GM23248 (cell line): ENCODE measurements at regions not wholly inside any gene's neighbourhood (a gene's known extent, or its start where the extent isn't known, plus 50 kb on each side); places are given as distances from the start of the nearest gene placed in this dataset.

Experiments
- DNase-seq: peaks from one replicate; pipeline ENCODE4 v3.0.0-alpha.2; 2015
- H2AFZ ChIP-seq: fragments of 200-600 bp; sonication (generic); 2 replicates; pipeline ENCODE4 v1.6.1; 2016; ENCODE audit warnings: antibody characterized with exemption
- H3F3A ChIP-seq: fragments of 200-600 bp; sonication (generic); 2 replicates; pipeline ENCODE4 v1.6.1; 2016; ENCODE audit warnings: mild to moderate bottlenecking, antibody characterized with exemption, mixed run types; ENCODE audit not compliant: insufficient read depth
- H3K27ac ChIP-seq: fragments of 200-600 bp; sonication (generic); 2 replicates; pipeline ENCODE4 v1.5.1; 2016; ENCODE audit warnings: mild to moderate bottlenecking
- H3K27me3 ChIP-seq: fragments of 200-600 bp; sonication (generic); replicated peaks from 2 replicates; pipeline ENCODE4 v1.6.1; 2016; ENCODE audit warnings: mild to moderate bottlenecking; ENCODE audit not compliant: insufficient read depth
- H3K36me3 ChIP-seq: fragments of 200-600 bp; sonication (generic); 2 replicates; pipeline ENCODE4 v1.6.1; 2016; ENCODE audit warnings: low read depth, mild to moderate bottlenecking
- H3K4me1 ChIP-seq: fragments of 200-600 bp; sonication (generic); 2 replicates; pipeline ENCODE4 v1.6.1; 2016; ENCODE audit warnings: mild to moderate bottlenecking; ENCODE audit not compliant: insufficient read depth
- H3K4me2 ChIP-seq: fragments of 200-600 bp; sonication (generic); one replicate; pipeline ENCODE4 v1.6.1; 2016; ENCODE audit warnings: mild to moderate bottlenecking; ENCODE audit not compliant: unreplicated experiment
- H3K4me3 ChIP-seq: fragments of 200-600 bp; sonication (generic); 2 replicates; pipeline ENCODE4 v1.5.1; 2016; ENCODE audit warnings: mild to moderate bottlenecking
- H3K79me2 ChIP-seq: fragments of 200-600 bp; sonication (generic); 2 replicates; pipeline ENCODE4 v1.6.1; 2016; ENCODE audit warnings: mild to moderate bottlenecking; ENCODE audit not compliant: insufficient read depth
- H3K9ac ChIP-seq: fragments of 200-600 bp; sonication (generic); 2 replicates; pipeline ENCODE4 v1.6.1; 2016; ENCODE audit warnings: mild to moderate bottlenecking
- H3K9me2 ChIP-seq: fragments of 200-600 bp; sonication (generic); 2 replicates; pipeline ENCODE4 v1.6.1; 2016; ENCODE audit warnings: mixed run types, mild to moderate bottlenecking, moderate library complexity; ENCODE audit not compliant: insufficient read depth
- H3K9me3 ChIP-seq: fragments of 200-600 bp; sonication (generic); one replicate; pipeline ENCODE4 v1.6.1; 2017; ENCODE audit warnings: low read depth
- H4K20me1 ChIP-seq: fragments of 200-600 bp; sonication (generic); 2 replicates; pipeline ENCODE4 v1.6.0; 2016; ENCODE audit not compliant: insufficient read depth
- EZH2 ChIP-seq: fragments of 200-600 bp; sonication (generic); IDR thresholded peaks from 2 replicates; pipeline ENCODE4 v1.6.1; 2018; ENCODE audit warnings: antibody characterized with exemption, mild to moderate bottlenecking; ENCODE audit not compliant: insufficient read depth, poor library complexity, severe bottlenecking
- EZH2phosphoT487 ChIP-seq: fragments of 200-600 bp; sonication (generic); IDR thresholded peaks from 2 replicates; pipeline ENCODE4 v1.6.1; 2018; ENCODE audit warnings: antibody characterized with exemption, moderate library complexity, mild to moderate bottlenecking, low read depth; ENCODE audit not compliant: insufficient read depth
- WGBS, 2 experiments: methylation state at CpG; one replicate each; pipeline ENCODE4 v1.1.6; 2015 to 2017; ENCODE audit warnings: low lambda C conversion rate in 2 of 2, low coverage in 1 of 2; ENCODE audit errors: missing lambda C conversion rate in 2 of 2; 5-methylcytosine and 5-hydroxymethylcytosine counted together
- in situ Hi-C: fragments of 300-500 bp; cut with MboI; formaldehyde crosslinking; loops from 2 replicates; pipeline ENCODE4 v1.15.0; 2020

GRCh38 chr4:75154994-75155393, 222.1 kb downstream of the PARM1 start:
- Histone ChIP-seq H4K20me1 (no peaks in the 10 kb centered on the region), H3K79me2 (no peaks in the 10 kb centered on the region), H3K9ac (no peak overlapping the region), H3K4me1 (no peaks in the 10 kb centered on the region), H3F3A (no peaks in the 10 kb centered on the region), H3K4me2 (no peak overlapping the region), H3K27ac (no peak overlapping the region), H3K4me3 (no peak overlapping the region), H3K36me3 (no peaks in the 10 kb centered on the region), H3K9me2 (no peaks in the 10 kb centered on the region), H3K27me3 (no peaks in the 10 kb centered on the region), H3K9me3 (peaks cover 8% of the 10 kb centered on the region), H2AFZ (no peak overlapping the region)
- TF ChIP-seq EZH2 (no peak), EZH2phosphoT487 (no peak)
- in situ Hi-C loops = no loop called here
- DNase-seq = no peak

GRCh38 chr4:75146223-75146622, 213.3 kb downstream of the PARM1 start:
- Histone ChIP-seq H3K4me3 (no peak overlapping the region), H2AFZ (no peak overlapping the region), H3F3A (no peaks in the 10 kb centered on the region), H3K9me2 (no peaks in the 10 kb centered on the region), H3K9ac (no peak overlapping the region), H3K79me2 (no peaks in the 10 kb centered on the region), H3K4me2 (no peak overlapping the region), H3K27me3 (no peaks in the 10 kb centered on the region), H3K27ac (no peak overlapping the region), H3K4me1 (no peaks in the 10 kb centered on the region), H3K36me3 (no peaks in the 10 kb centered on the region), H3K9me3 (no peaks in the 10 kb centered on the region), H4K20me1 (no peaks in the 10 kb centered on the region)
- WGBS, 2 experiments = 12 to 14% methylated on average over 1 of the region's 1 CpG
- TF ChIP-seq EZH2phosphoT487 = no peak
- no peak for TF ChIP-seq EZH2
- no peak for DNase-seq
- in situ Hi-C loops = no loop called here

- Histone ChIP-seq H3K4me1 (no peaks in the 10 kb centered on the region), H3K36me3 (no peaks in the 10 kb centered on the region), H4K20me1 (no peaks in the 10 kb centered on the region), H3K9ac (no peak overlapping the region), H3K9me2 (no peaks in the 10 kb centered on the region), H3K27ac (no peak overlapping the region), H2AFZ (no peak overlapping the region), H3K9me3 (no peaks in the 10 kb centered on the region), H3K4me2 (no peak overlapping the region), H3K27me3 (no peaks in the 10 kb centered on the region), H3F3A (no peaks in the 10 kb centered on the region), H3K79me2 (no peaks in the 10 kb centered on the region), H3K4me3 (no peak overlapping the region)
- 0% methylated on average over 1 of the region's 1 CpG for WGBS, 2 experiments
- DNase-seq = no peak
- in situ Hi-C loops = no loop called here
- TF ChIP-seq EZH2 = no peak
- TF ChIP-seq EZH2phosphoT487 = no peak
Observed at GRCh38 chr4:75144475-75144874, 211.6 kb downstream of the PARM1 start.

GRCh38 chr4:75142850-75143249, 209.9 kb downstream of the PARM1 start:
- no peaks in the 10 kb centered on the region for H3K36me3 ChIP-seq
- TF ChIP-seq EZH2phosphoT487 = no peak
- no peak for TF ChIP-seq EZH2
- no peaks in the 10 kb centered on the region for H3K27me3 ChIP-seq
- no peaks in the 10 kb centered on the region for H3K79me2 ChIP-seq
- H3F3A ChIP-seq = no peaks in the 10 kb centered on the region
- in situ Hi-C loops = no loop called here
- H2AFZ ChIP-seq = no peak overlapping the region
- no peaks in the 10 kb centered on the region for H4K20me1 ChIP-seq
- no peaks in the 10 kb centered on the region for H3K9me3 ChIP-seq
- no peaks in the 10 kb centered on the region for H3K4me1 ChIP-seq
- H3K4me3 ChIP-seq = no peak overlapping the region
- no peak overlapping the region for H3K4me2 ChIP-seq
- no peak overlapping the region for H3K9ac ChIP-seq
- H3K27ac ChIP-seq = no peak overlapping the region
- WGBS, 2 experiments = 14 to 19% methylated on average over 1 of the region's 1 CpG
- no peaks in the 10 kb centered on the region for H3K9me2 ChIP-seq
- DNase-seq = no peak

GRCh38 chr4:75142382-75142781, 209.5 kb downstream of the PARM1 start:
- Histone ChIP-seq H3K9me3 (no peaks in the 10 kb centered on the region), H2AFZ (no peak overlapping the region), H3K27me3 (no peaks in the 10 kb centered on the region), H3F3A (no peaks in the 10 kb centered on the region), H3K27ac (no peak overlapping the region), H3K4me1 (no peaks in the 10 kb centered on the region), H3K79me2 (no peaks in the 10 kb centered on the region), H3K9me2 (no peaks in the 10 kb centered on the region), H3K36me3 (no peaks in the 10 kb centered on the region), H3K9ac (no peak overlapping the region), H3K4me2 (no peak overlapping the region), H3K4me3 (no peak overlapping the region), H4K20me1 (no peaks in the 10 kb centered on the region)
- in situ Hi-C loops = no loop called here
- peak; percentile 16 for DNase-seq
- WGBS, 2 experiments = 5 to 7% methylated on average over 2 of the region's 2 CpGs
- no peak for TF ChIP-seq EZH2
- no peak for TF ChIP-seq EZH2phosphoT487
